Effector memory CD8-positive, alpha-beta T cell (primary cell): ENCODE measurements at regions not wholly inside any gene's neighbourhood (a gene's known extent, or its start where the extent isn't known, plus 50 kb on each side); places are given as distances from the start of the nearest gene placed in this dataset.
"Not testable (repeated sequence)": the region's sequence is repeated elsewhere in the genome, so short reads cannot be mapped to it uniquely, and the experiment has no call there.

ENCODE experiments used
- ATAC-seq: fragments of 150-1000 bp; cut with Tn5 transposase; replicated peaks from 2 replicates; pipeline ENCODE4 v1.10.0; 2021; ENCODE audit warnings: mild to moderate bottlenecking, moderate library complexity
- DNase-seq, 3 experiments: peaks; one replicate each; pipeline ENCODE4 v3.0.0; 2021
- H3K27ac Mint-ChIP-seq, 2 donors: one replicate each; pipeline ENCODE4 v1.8.0; 2022; ENCODE audit warnings: mild to moderate bottlenecking in 2 of 2, mixed read lengths in 2 of 2, moderate library complexity in 2 of 2
- H3K27me3 Mint-ChIP-seq, 2 donors: one replicate each; pipeline ENCODE4 v1.8.0; 2022; ENCODE audit warnings: mixed read lengths in 2 of 2
- H3K36me3 Mint-ChIP-seq: one replicate; pipeline ENCODE4 v1.8.0; 2022; ENCODE audit warnings: mild to moderate bottlenecking, moderate library complexity, mixed read lengths; ENCODE audit not compliant: insufficient read depth
- H3K4me1 Mint-ChIP-seq, 2 donors: one replicate each; pipeline ENCODE4 v1.8.0; 2022; ENCODE audit warnings: low read depth in 2 of 2, mixed read lengths in 2 of 2
- H3K4me3 Mint-ChIP-seq, 2 donors: one replicate each; pipeline ENCODE4 v1.8.0; 2022; ENCODE audit warnings: mild to moderate bottlenecking in 2 of 2, mixed read lengths in 2 of 2, moderate library complexity in 2 of 2
- H3K9me3 Mint-ChIP-seq, 2 donors: one replicate each; pipeline ENCODE4 v1.8.0; 2022; ENCODE audit warnings: mixed read lengths in 2 of 2

DNA sequence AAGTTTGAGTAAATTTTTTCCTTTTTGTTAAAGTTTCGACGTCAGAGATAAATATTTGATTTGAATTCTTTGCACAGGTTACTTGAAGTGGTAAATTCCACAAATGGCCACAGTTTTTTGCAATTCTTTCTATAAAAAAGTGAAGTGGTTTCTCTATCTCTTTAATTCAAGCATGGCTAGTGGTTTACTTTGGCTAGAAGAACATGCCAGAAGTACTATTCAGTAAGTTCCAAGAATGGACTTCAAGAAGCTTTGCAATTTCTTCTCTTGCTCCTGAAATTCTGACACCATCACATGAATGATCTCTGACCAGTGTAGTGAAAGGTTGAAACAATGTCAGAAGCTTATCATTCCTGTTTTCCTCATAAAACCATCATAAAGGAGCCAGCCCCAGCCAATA lies 55.7 kb upstream of the RNPC3 start:
- no peak for ATAC-seq
- DNase-seq, result no peak
- Mint-ChIP-seq H3K4me3 (no peak overlapping the region), H3K9me3 (peaks cover 0 to 6% of the 10 kb centered on the region in 2 donors), H3K4me1 (no peaks in the 10 kb centered on the region), H3K27me3 (peaks cover 9 to 14% of the 10 kb centered on the region in 2 donors), H3K36me3 (no peaks in the 10 kb centered on the region), H3K27ac (no peak overlapping the region)

DNA sequence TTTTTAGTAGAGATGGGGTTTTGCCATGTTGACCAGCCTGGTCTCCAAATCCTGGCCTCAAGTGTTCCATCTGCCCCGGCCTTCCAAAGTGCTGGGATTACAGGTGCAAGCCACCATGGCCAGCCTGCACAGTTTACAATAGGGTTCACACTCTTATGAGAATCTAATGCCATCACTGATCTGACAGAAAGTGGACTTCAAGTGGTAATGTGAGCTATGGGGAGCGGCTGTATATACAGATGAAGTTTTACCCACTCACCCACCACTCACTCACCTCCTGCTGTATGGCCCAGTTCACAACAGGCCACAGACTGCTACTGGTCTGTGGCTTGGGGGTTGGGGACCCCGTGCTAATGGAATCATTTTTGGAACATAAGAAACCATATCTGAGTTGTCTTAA lies 58.4 kb upstream of the RNPC3 start:
- ATAC-seq (no peak), DNase-seq (no peak)
- Mint-ChIP-seq H3K4me3 (no peak overlapping the region), H3K27me3 (peaks cover 9 to 14% of the 10 kb centered on the region in 2 donors), H3K27ac (no peak overlapping the region), H3K9me3 (peaks cover 0 to 6% of the 10 kb centered on the region in 2 donors), H3K4me1 (no peaks in the 10 kb centered on the region), H3K36me3 (no peaks in the 10 kb centered on the region)

DNA sequence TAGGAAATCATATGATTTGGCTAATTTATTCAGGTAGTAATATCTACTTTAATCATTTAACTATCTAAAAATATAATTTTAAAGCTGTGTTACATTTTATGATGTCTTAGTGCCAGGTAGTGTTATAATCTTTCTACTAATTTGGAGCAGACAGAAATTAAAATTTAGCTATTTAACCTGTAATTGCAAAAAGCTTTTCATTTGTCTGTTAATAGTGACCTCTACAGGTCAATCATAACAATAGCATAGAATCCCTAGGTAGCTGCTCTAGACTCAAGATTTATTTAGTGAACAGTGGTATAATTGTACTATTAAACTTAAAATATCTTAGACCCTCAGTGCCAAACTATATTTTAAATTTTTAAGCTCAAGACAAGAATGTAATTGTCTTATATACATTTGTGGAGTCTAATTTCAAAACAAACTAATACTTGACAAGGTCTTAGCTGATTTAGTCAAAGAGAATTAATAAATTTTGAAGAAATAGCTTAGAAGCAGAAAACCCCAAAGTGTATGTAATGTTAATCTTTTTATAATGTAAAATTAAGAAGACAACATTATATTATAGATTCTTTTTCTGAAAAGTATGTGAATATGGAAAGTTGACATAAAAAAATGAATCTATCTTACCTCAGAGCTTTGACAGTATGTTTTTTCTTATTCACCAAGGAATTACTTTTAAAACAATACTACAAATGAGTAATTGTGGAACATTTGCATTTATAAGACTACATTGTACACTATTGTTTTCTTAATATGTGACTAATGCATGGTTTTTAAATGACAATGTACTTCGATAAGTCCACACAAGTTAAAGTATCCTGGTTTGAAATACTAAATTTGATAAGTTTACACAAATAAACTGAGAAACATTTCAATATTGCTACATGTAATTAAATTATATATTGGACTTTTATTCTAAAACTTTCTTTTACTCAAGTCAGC lies 64.1 kb upstream of the RNPC3 start:
- ATAC-seq, result no peak
- Mint-ChIP-seq H3K27me3 (no peaks in the 10 kb centered on the region), H3K4me1 (no peaks in the 10 kb centered on the region), H3K27ac (no peak overlapping the region), H3K4me3 (no peak overlapping the region), H3K36me3 (peaks cover 2% of the 10 kb centered on the region), H3K9me3 (no peaks in the 10 kb centered on the region)
- no peak for DNase-seq

DNA sequence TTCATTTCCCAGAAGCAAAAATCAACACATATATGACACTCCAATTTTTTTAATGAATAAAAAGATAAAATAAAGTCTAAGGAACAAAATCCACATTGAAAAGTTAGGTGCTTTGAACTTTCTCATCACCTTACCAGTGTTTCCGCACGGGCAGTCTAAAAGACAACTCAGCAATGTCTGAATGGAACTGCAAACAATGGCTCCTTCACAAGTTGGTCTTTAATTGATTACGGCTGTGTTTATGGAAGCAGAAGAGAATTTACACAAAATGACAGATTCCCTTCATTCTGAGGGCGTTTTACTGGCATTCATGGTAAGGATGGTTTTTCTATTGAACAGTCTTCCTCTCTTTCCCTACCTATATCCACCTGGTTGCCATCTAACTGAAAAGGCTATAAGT lies 65.0 kb upstream of the RNPC3 start:
- ATAC-seq (no peak), DNase-seq (no peak)
- Mint-ChIP-seq H3K4me1 (no peaks in the 10 kb centered on the region), H3K36me3 (peaks cover 3% of the 10 kb centered on the region), H3K27ac (no peak overlapping the region), H3K27me3 (no peaks in the 10 kb centered on the region), H3K4me3 (no peak overlapping the region), H3K9me3 (no peaks in the 10 kb centered on the region)

DNA sequence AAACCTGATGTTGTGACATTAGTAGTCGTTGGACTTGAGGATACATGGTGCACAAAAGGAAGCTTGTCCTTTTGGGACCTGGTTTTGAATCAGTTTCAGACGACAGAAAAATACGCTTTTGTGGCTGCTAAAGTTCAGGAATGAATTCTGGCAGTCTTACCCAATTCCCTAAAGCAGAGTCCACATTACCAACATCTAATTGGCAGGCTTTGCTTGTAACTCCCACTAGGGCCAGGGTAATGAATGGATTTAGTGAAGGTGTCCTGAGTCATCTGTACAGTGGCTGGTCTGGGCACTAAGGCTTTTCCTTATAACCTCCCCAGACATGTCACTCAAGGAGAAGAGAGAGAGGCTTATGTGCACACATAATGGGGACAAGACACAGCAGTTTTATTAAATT lies 66.2 kb upstream of the RNPC3 start:
- Mint-ChIP-seq H3K27ac (no peak overlapping the region), H3K36me3 (peaks cover 3% of the 10 kb centered on the region), H3K27me3 (no peaks in the 10 kb centered on the region), H3K4me3 (no peak overlapping the region), H3K4me1 (no peaks in the 10 kb centered on the region), H3K9me3 (no peaks in the 10 kb centered on the region)
- DNase-seq, result no peak
- no peak for ATAC-seq

DNA sequence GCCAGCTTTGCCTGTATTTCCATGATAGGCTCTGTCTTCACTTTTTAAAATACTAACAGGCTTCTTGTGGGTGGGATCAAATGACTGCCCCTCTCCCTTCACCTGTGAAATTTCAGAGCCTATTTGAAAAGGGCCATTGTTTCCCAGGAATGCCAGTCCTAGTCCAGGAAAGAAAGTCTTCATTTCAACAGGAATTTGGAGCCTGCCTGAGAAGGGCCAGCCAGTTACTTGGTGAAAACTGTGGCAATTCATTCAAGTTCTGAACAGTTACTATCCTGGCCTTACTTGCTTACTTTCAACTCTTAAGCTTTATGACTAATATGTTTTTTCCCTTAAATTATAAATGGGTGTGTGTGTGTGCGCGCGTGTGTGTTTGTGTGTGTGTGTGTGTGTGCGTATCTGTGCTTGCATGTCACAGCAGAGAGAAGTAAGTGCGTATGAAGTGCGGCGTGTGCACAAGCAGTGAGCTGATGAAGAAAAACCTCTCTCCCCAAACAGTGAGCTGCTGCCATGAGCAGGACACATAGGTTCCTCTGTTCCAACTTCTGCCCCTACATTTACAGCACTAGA lies 67.5 kb upstream of the RNPC3 start:
- H3K27ac Mint-ChIP-seq, result no peak overlapping the region

DNA sequence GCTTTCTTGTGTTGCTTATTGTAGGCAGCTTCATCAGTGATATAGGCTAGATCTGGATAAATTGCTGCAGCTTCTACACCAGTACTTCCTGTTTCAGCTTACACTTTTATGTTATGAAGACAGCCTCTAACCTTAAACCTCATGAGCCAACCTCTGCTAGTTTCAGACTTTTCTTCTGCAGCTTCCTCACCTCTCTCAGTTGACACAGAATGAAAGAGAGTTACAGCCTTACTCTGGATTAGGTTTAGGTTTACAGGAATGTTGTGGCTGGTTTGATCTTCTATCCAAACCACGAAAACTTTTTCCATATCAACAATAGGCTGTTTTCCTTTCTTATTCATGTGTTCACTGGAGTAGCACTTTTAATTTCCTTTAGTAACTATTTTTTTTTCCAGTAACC lies 76.9 kb upstream of the RNPC3 start:
- no peak overlapping the region for H3K4me3 Mint-ChIP-seq

More for the DNA sequence above, 67.5 kb upstream of the RNPC3 start:
- H3K4me3 Mint-ChIP-seq, result no peak overlapping the region
- H3K4me1 Mint-ChIP-seq, result no peaks in the 10 kb centered on the region
- ATAC-seq (no peak), DNase-seq (no peak)
- peaks cover 3% of the 10 kb centered on the region for H3K36me3 Mint-ChIP-seq
- H3K27me3 Mint-ChIP-seq, result no peaks in the 10 kb centered on the region
- no peaks in the 10 kb centered on the region for H3K9me3 Mint-ChIP-seq

DNA sequence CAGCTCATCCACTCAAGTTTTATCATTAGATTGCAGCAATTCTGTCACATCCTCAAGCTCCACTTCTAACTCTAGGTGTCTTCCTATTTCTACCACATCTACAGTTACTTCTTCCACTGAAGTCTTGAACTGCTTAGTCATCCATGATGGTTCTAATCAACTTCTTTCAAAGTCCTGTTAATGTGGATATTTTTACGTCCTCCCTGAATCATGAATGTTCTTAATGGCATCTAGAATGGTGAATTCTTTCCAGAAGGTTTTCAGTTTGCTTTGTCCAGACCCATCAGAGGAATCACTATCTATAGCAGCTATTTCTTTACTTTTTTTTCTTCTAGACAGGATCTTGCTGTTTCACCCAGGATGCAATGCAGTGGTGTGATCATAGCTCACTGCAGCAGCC lies 78.0 kb upstream of the RNPC3 start:
- Mint-ChIP-seq H3K4me1 (no peaks in the 10 kb centered on the region), H3K27ac (no peak overlapping the region), H3K36me3 (no peaks in the 10 kb centered on the region), H3K9me3 (no peaks in the 10 kb centered on the region), H3K4me3 (no peak overlapping the region), H3K27me3 (no peaks in the 10 kb centered on the region)
- ATAC-seq (no peak), DNase-seq (no peak)

More for the DNA sequence above, 76.9 kb upstream of the RNPC3 start:
- H3K27ac Mint-ChIP-seq, result no peak overlapping the region
- DNase-seq, result no peak
- no peaks in the 10 kb centered on the region for H3K9me3 Mint-ChIP-seq
- no peaks in the 10 kb centered on the region for H3K4me1 Mint-ChIP-seq
- ATAC-seq, result no peak
- no peaks in the 10 kb centered on the region for H3K27me3 Mint-ChIP-seq
- no peaks in the 10 kb centered on the region for H3K36me3 Mint-ChIP-seq

DNA sequence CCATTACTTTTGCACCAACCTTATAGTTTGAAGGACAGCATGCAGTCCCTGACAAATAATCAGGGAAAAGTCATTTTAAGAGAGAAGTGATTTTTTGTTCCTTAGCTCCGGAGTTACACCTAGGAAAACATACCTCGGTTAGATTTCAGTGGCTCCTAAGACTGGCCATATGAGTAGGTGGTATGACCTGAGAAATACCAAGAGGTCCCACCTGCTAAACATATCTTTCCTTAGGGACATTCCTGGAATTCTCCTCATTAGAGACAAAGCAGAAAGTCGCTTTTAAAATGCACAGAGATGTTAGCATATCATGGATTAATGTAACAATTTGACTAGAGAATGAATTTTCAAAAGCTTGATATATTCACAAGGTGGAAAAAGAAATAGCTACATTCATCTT lies 84.2 kb upstream of the RNPC3 start:
- DNase-seq (no peak), ATAC-seq (no peak)
- Mint-ChIP-seq H3K27me3 (no peaks in the 10 kb centered on the region), H3K9me3 (no peaks in the 10 kb centered on the region), H3K4me1 (no peaks in the 10 kb centered on the region), H3K4me3 (no peak overlapping the region), H3K27ac (no peak overlapping the region), H3K36me3 (no peaks in the 10 kb centered on the region)

DNA sequence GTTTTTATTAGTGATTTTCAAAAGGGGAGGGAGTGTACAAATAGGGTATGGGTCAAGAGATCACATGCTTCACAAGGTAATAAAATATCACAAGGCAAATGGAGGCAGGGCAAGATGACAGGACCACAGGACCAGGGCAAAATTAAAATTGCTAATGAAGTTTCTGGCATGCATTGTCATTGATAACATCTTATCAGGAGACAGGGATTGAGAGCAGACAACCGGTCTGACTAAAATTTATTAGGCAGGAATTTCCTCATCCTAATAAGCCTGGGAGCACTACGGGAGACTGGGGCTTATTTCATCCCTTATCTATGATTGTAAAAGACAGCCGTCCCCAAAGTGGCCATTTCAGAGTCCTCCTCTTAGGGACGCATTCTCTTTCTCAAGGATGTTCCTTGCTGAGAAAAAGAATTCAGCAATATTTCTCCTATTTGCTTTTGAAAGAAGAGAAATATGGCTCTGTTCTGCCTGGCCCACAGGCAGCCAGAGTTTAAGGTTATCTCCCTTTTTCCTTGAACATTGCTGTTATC lies 88.9 kb upstream of the RNPC3 start:
- not testable (repeated sequence) for H3K4me3 Mint-ChIP-seq, DNase-seq, ATAC-seq, H3K27me3 Mint-ChIP-seq, H3K36me3 Mint-ChIP-seq, H3K4me1 Mint-ChIP-seq, H3K27ac Mint-ChIP-seq, H3K9me3 Mint-ChIP-seq

DNA sequence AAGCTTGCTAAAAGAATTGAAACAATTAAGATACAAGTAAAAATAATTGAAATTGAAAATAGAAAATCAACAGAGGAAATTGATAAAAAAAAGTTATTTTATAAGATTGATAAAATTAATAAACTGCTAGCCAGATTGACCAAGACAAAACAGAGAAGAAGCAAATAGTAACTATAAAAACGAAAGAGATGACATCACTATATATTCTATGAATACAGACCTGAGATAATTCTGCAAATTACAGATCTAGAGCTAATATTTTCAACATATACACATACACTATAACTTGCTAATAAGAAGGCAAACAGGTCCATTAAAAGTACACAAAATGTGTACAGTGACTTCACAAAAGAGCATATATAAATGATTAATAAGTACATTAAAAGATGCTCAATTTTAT lies 90.1 kb upstream of the RNPC3 start:
- H3K27ac Mint-ChIP-seq, result no peak overlapping the region
- H3K9me3 Mint-ChIP-seq, result no peaks in the 10 kb centered on the region
- H3K27me3 Mint-ChIP-seq, result no peaks in the 10 kb centered on the region
- ATAC-seq, result no peak
- no peak overlapping the region for H3K4me3 Mint-ChIP-seq
- no peaks in the 10 kb centered on the region for H3K4me1 Mint-ChIP-seq
- no peak for DNase-seq
- no peaks in the 10 kb centered on the region for H3K36me3 Mint-ChIP-seq

DNA sequence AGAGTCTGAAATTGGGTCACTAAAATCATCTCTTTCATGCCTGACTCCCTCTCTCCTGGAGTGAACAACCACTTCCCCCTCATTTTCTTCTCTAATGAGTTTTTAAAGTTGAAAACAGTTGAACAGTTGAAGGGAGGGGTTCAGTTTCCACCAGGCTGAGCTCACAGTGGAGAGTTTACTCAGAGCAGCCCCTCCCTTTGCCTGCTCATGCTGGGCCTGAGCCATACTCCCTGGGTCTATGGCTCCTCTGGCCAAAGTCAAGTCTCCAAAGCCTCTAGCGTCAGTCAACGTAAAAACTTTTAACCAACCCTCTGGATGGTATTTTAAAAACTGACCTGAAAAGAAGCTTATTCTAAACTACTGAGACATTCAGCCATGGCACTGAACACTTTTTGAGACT lies 100.8 kb upstream of the RNPC3 start:
- ATAC-seq, result no peak
- no peaks in the 10 kb centered on the region for H3K4me1 Mint-ChIP-seq

DNA sequence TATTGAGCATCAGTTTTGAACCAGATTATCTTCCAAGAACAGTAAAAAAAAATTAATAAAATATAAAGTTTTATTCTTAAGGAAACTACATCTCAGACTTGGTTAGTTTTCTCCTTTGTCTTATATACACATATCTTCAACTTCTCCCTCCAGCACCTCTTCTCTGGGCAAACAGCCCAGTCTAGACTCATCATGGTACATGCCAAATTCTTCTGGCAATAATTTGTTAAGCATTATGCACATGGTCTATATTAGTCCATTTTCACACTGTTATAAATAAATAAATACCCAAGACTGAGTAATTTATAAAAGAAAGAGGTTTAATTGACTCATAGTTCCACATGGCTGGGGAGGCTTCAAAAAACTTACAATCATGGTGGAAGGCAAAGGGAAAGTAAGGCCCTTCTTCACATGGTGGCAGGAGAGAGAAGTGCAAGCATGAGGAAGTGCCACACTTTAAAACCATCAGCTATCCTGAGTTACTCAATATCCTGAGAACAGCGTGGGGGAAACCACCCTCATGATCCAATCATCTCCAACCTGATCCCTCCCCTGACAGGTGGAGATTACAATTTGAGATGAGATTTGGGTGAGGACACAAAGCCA lies 108.7 kb upstream of the RNPC3 start:
- no peak overlapping the region for H3K27ac Mint-ChIP-seq
- DNase-seq (no peak), ATAC-seq (no peak)
- H3K4me1 Mint-ChIP-seq, result no peaks in the 10 kb centered on the region
- H3K27me3 Mint-ChIP-seq, result no peaks in the 10 kb centered on the region
- peaks cover 0 to 1% of the 10 kb centered on the region in 2 donors for H3K9me3 Mint-ChIP-seq
- H3K4me3 Mint-ChIP-seq, result no peak overlapping the region
- H3K36me3 Mint-ChIP-seq, result no peaks in the 10 kb centered on the region

More for the DNA sequence above, 100.8 kb upstream of the RNPC3 start:
- no peak overlapping the region for H3K27ac Mint-ChIP-seq
- no peaks in the 10 kb centered on the region for H3K27me3 Mint-ChIP-seq
- H3K4me3 Mint-ChIP-seq, result no peak overlapping the region
- H3K36me3 Mint-ChIP-seq, result no peaks in the 10 kb centered on the region
- no peak for DNase-seq
- H3K9me3 Mint-ChIP-seq, result peaks cover 6 to 9% of the 10 kb centered on the region in 2 donors

DNA sequence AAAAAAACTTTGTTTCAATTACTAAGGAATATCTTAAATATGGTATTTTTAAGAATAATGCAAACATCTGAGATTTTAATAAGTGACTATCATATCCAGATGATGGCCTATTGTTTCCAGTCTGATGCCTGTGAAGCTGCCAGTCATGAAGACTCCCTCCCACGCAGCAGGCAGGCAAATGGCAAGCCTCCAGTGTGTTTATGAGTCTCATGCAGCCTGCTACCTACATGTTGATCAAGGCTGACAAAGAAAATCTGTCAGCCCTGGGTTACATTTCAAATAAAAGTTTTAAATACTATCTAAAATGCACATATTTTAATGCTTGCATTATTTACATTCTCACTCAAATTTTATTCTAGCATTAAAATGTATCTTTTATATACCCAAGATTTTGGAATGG lies 137.6 kb upstream of the RNPC3 start:
- H3K4me1 Mint-ChIP-seq, result no peaks in the 10 kb centered on the region
- DNase-seq (no peak), ATAC-seq (no peak)
- H3K9me3 Mint-ChIP-seq, result peaks cover 8 to 13% of the 10 kb centered on the region in 2 donors
- no peaks in the 10 kb centered on the region for H3K36me3 Mint-ChIP-seq
- no peak overlapping the region for H3K4me3 Mint-ChIP-seq
- no peaks in the 10 kb centered on the region for H3K27me3 Mint-ChIP-seq
- no peak overlapping the region for H3K27ac Mint-ChIP-seq
